ENCODE measurements at regions not wholly inside any gene's neighbourhood (a gene's known extent, or its start where the extent isn't known, plus 50 kb on each side); places are given as distances from the start of the nearest gene placed in this dataset.

DNA sequence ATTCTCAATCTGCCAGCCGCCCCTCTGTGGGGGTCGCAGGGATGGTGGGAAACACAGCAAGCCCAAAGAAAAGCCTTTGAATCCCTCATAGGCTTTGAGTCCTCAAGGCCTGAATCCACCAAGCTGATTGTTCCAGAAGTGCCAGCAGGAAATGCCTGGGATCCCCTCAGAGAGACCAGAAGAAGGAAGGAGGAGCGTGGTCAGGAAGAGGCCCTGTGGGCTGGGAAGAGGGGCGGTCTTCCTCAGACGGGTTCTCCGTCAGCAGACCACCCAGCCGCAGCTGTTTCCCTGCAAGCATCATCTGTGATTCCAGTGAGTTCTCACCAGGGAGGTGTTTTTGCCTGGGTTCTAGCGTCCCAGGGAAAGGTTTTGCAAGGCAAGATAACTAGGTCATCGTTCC is 190.0 kb upstream of the KLF6 start (continued):
- TF ChIP-seq, protein P1, sequence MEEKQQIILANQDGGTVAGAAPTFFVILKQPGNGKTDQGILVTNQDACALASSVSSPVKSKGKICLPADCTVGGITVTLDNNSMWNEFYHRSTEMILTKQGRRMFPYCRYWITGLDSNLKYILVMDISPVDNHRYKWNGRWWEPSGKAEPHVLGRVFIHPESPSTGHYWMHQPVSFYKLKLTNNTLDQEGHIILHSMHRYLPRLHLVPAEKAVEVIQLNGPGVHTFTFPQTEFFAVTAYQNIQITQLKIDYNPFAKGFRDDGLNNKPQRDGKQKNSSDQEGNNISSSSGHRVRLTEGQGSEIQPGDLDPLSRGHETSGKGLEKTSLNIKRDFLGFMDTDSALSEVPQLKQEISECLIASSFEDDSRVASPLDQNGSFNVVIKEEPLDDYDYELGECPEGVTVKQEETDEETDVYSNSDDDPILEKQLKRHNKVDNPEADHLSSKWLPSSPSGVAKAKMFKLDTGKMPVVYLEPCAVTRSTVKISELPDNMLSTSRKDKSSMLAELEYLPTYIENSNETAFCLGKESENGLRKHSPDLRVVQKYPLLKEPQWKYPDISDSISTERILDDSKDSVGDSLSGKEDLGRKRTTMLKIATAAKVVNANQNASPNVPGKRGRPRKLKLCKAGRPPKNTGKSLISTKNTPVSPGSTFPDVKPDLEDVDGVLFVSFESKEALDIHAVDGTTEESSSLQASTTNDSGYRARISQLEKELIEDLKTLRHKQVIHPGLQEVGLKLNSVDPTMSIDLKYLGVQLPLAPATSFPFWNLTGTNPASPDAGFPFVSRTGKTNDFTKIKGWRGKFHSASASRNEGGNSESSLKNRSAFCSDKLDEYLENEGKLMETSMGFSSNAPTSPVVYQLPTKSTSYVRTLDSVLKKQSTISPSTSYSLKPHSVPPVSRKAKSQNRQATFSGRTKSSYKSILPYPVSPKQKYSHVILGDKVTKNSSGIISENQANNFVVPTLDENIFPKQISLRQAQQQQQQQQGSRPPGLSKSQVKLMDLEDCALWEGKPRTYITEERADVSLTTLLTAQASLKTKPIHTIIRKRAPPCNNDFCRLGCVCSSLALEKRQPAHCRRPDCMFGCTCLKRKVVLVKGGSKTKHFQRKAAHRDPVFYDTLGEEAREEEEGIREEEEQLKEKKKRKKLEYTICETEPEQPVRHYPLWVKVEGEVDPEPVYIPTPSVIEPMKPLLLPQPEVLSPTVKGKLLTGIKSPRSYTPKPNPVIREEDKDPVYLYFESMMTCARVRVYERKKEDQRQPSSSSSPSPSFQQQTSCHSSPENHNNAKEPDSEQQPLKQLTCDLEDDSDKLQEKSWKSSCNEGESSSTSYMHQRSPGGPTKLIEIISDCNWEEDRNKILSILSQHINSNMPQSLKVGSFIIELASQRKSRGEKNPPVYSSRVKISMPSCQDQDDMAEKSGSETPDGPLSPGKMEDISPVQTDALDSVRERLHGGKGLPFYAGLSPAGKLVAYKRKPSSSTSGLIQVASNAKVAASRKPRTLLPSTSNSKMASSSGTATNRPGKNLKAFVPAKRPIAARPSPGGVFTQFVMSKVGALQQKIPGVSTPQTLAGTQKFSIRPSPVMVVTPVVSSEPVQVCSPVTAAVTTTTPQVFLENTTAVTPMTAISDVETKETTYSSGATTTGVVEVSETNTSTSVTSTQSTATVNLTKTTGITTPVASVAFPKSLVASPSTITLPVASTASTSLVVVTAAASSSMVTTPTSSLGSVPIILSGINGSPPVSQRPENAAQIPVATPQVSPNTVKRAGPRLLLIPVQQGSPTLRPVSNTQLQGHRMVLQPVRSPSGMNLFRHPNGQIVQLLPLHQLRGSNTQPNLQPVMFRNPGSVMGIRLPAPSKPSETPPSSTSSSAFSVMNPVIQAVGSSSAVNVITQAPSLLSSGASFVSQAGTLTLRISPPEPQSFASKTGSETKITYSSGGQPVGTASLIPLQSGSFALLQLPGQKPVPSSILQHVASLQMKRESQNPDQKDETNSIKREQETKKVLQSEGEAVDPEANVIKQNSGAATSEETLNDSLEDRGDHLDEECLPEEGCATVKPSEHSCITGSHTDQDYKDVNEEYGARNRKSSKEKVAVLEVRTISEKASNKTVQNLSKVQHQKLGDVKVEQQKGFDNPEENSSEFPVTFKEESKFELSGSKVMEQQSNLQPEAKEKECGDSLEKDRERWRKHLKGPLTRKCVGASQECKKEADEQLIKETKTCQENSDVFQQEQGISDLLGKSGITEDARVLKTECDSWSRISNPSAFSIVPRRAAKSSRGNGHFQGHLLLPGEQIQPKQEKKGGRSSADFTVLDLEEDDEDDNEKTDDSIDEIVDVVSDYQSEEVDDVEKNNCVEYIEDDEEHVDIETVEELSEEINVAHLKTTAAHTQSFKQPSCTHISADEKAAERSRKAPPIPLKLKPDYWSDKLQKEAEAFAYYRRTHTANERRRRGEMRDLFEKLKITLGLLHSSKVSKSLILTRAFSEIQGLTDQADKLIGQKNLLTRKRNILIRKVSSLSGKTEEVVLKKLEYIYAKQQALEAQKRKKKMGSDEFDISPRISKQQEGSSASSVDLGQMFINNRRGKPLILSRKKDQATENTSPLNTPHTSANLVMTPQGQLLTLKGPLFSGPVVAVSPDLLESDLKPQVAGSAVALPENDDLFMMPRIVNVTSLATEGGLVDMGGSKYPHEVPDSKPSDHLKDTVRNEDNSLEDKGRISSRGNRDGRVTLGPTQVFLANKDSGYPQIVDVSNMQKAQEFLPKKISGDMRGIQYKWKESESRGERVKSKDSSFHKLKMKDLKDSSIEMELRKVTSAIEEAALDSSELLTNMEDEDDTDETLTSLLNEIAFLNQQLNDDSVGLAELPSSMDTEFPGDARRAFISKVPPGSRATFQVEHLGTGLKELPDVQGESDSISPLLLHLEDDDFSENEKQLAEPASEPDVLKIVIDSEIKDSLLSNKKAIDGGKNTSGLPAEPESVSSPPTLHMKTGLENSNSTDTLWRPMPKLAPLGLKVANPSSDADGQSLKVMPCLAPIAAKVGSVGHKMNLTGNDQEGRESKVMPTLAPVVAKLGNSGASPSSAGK (IDR thresholded peaks at IDR 0.05), result no peak
- TF ChIP-seq, protein P2, sequence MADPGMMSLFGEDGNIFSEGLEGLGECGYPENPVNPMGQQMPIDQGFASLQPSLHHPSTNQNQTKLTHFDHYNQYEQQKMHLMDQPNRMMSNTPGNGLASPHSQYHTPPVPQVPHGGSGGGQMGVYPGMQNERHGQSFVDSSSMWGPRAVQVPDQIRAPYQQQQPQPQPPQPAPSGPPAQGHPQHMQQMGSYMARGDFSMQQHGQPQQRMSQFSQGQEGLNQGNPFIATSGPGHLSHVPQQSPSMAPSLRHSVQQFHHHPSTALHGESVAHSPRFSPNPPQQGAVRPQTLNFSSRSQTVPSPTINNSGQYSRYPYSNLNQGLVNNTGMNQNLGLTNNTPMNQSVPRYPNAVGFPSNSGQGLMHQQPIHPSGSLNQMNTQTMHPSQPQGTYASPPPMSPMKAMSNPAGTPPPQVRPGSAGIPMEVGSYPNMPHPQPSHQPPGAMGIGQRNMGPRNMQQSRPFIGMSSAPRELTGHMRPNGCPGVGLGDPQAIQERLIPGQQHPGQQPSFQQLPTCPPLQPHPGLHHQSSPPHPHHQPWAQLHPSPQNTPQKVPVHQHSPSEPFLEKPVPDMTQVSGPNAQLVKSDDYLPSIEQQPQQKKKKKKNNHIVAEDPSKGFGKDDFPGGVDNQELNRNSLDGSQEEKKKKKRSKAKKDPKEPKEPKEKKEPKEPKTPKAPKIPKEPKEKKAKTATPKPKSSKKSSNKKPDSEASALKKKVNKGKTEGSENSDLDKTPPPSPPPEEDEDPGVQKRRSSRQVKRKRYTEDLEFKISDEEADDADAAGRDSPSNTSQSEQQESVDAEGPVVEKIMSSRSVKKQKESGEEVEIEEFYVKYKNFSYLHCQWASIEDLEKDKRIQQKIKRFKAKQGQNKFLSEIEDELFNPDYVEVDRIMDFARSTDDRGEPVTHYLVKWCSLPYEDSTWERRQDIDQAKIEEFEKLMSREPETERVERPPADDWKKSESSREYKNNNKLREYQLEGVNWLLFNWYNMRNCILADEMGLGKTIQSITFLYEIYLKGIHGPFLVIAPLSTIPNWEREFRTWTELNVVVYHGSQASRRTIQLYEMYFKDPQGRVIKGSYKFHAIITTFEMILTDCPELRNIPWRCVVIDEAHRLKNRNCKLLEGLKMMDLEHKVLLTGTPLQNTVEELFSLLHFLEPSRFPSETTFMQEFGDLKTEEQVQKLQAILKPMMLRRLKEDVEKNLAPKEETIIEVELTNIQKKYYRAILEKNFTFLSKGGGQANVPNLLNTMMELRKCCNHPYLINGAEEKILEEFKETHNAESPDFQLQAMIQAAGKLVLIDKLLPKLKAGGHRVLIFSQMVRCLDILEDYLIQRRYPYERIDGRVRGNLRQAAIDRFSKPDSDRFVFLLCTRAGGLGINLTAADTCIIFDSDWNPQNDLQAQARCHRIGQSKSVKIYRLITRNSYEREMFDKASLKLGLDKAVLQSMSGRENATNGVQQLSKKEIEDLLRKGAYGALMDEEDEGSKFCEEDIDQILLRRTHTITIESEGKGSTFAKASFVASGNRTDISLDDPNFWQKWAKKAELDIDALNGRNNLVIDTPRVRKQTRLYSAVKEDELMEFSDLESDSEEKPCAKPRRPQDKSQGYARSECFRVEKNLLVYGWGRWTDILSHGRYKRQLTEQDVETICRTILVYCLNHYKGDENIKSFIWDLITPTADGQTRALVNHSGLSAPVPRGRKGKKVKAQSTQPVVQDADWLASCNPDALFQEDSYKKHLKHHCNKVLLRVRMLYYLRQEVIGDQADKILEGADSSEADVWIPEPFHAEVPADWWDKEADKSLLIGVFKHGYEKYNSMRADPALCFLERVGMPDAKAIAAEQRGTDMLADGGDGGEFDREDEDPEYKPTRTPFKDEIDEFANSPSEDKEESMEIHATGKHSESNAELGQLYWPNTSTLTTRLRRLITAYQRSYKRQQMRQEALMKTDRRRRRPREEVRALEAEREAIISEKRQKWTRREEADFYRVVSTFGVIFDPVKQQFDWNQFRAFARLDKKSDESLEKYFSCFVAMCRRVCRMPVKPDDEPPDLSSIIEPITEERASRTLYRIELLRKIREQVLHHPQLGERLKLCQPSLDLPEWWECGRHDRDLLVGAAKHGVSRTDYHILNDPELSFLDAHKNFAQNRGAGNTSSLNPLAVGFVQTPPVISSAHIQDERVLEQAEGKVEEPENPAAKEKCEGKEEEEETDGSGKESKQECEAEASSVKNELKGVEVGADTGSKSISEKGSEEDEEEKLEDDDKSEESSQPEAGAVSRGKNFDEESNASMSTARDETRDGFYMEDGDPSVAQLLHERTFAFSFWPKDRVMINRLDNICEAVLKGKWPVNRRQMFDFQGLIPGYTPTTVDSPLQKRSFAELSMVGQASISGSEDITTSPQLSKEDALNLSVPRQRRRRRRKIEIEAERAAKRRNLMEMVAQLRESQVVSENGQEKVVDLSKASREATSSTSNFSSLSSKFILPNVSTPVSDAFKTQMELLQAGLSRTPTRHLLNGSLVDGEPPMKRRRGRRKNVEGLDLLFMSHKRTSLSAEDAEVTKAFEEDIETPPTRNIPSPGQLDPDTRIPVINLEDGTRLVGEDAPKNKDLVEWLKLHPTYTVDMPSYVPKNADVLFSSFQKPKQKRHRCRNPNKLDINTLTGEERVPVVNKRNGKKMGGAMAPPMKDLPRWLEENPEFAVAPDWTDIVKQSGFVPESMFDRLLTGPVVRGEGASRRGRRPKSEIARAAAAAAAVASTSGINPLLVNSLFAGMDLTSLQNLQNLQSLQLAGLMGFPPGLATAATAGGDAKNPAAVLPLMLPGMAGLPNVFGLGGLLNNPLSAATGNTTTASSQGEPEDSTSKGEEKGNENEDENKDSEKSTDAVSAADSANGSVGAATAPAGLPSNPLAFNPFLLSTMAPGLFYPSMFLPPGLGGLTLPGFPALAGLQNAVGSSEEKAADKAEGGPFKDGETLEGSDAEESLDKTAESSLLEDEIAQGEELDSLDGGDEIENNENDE (IDR thresholded peaks at IDR 0.05; ENCODE audit: low read depth, low read length), result no peak
- TF ChIP-seq CSDE1 (IDR thresholded peaks at IDR 0.05) (no peak), MED1 (CRISPR knock-in tag; IDR thresholded peaks at IDR 0.05; ENCODE audit: borderline replicate concordance) (no peak), BHLHE40 (IDR thresholded peaks at IDR 0.05; ENCODE audit: low read length) (no peak), NELFE (IDR thresholded peaks at IDR 0.05; ENCODE audit: insufficient read depth, insufficient read length) (no peak)

Data from K562 (cell line).